ENCODE measurements at regions not wholly inside any gene's neighbourhood (a gene's known extent, or its start where the extent isn't known, plus 50 kb on each side); places are given as distances from the start of the nearest gene placed in this dataset.

GRCh38 chr16:51535591-51535990, 384.5 kb upstream of the SALL1 start:
- H3K4me3 ChIP-seq: no peak overlapping the region
- TF ChIP-seq CTCF (IDR thresholded peaks at IDR 0.05; ENCODE audit: control extremely low read depth, extremely low read depth): no peak
- H3K9ac ChIP-seq (ENCODE audit: insufficient read depth in 1 of 2, low read length in 2 of 2): no peak overlapping the region
- WGBS, 2 donors: 80 to 90% methylated on average over 11 of the region's 11 CpGs
- no peaks in the 10 kb centered on the region for H3K27me3 ChIP-seq (ENCODE audit: control insufficient read depth in 3 of 3, insufficient read depth in 3 of 3, low read length in 2 of 3)
- H3K9me3 ChIP-seq (ENCODE audit: control insufficient read depth in 4 of 4, insufficient read depth in 3 of 4, low read length in 3 of 4): no peaks in the 10 kb centered on the region
- H3K27ac ChIP-seq (ENCODE audit: low read depth in 1 of 2, low read length in 1 of 2): no peak overlapping the region
- DNase-seq (no peak), ATAC-seq (ENCODE audit: insufficient read depth, low FRiP score) (no peak)
- peaks cover 0 to 5% (median 0%) of the 10 kb centered on the region in 5 donors for H3K4me1 ChIP-seq (ENCODE audit: control insufficient read depth in 5 of 5, insufficient read depth in 5 of 5, low read length in 5 of 5)
- no peaks in the 10 kb centered on the region for H3K36me3 ChIP-seq (ENCODE audit: control insufficient read depth in 4 of 4, insufficient read depth in 4 of 4, low read length in 4 of 4)

GRCh38 chr16:51532551-51532950, 381.5 kb upstream of the SALL1 start:
- Histone ChIP-seq H3K36me3 (ENCODE audit: control insufficient read depth in 4 of 4, insufficient read depth in 4 of 4, low read length in 4 of 4) (no peaks in the 10 kb centered on the region), H3K4me3 (no peak overlapping the region), H3K9me3 (ENCODE audit: control insufficient read depth in 4 of 4, insufficient read depth in 3 of 4, low read length in 3 of 4) (no peaks in the 10 kb centered on the region), H3K27ac (ENCODE audit: low read depth in 1 of 2, low read length in 1 of 2) (no peak overlapping the region), H3K27me3 (ENCODE audit: control insufficient read depth in 3 of 3, insufficient read depth in 3 of 3, low read length in 2 of 3) (no peaks in the 10 kb centered on the region), H3K9ac (ENCODE audit: insufficient read depth in 1 of 2, low read length in 2 of 2) (no peak overlapping the region), H3K4me1 (ENCODE audit: control insufficient read depth in 5 of 5, insufficient read depth in 5 of 5, low read length in 5 of 5) (no peaks in the 10 kb centered on the region)
- WGBS, 2 donors: 86% methylated on average over 1 of the region's 1 CpG
- TF ChIP-seq CTCF (IDR thresholded peaks at IDR 0.05; ENCODE audit: control extremely low read depth, extremely low read depth): no peak
- ATAC-seq (ENCODE audit: insufficient read depth, low FRiP score): no peak
- no peak for DNase-seq

- TF ChIP-seq CTCF (IDR thresholded peaks at IDR 0.05; ENCODE audit: control extremely low read depth, extremely low read depth): no peak
- no peaks in the 10 kb centered on the region for H3K36me3 ChIP-seq (ENCODE audit: control insufficient read depth in 4 of 4, insufficient read depth in 4 of 4, low read length in 4 of 4)
These were observed 380.2 kb upstream of the SALL1 start for GRCh38 chr16:51531271-51531670.

GRCh38 chr16:51527349-51527748, 376.3 kb upstream of the SALL1 start:
- H3K9ac ChIP-seq (ENCODE audit: insufficient read depth in 1 of 2, low read length in 2 of 2): no peak overlapping the region
- no peak for ATAC-seq (ENCODE audit: insufficient read depth, low FRiP score)
- TF ChIP-seq CTCF (IDR thresholded peaks at IDR 0.05; ENCODE audit: control extremely low read depth, extremely low read depth): no peak
- no peaks in the 10 kb centered on the region for H3K27me3 ChIP-seq (ENCODE audit: control insufficient read depth in 3 of 3, insufficient read depth in 3 of 3, low read length in 2 of 3)
- no peak overlapping the region for H3K27ac ChIP-seq (ENCODE audit: low read depth in 1 of 2, low read length in 1 of 2)
- H3K9me3 ChIP-seq (ENCODE audit: control insufficient read depth in 4 of 4, insufficient read depth in 3 of 4, low read length in 3 of 4): no peaks in the 10 kb centered on the region
- H3K4me1 ChIP-seq (ENCODE audit: control insufficient read depth in 5 of 5, insufficient read depth in 5 of 5, low read length in 5 of 5): peaks cover 0 to 13% (median 0%) of the 10 kb centered on the region in 5 donors
- no peak for DNase-seq
- no peaks in the 10 kb centered on the region for H3K36me3 ChIP-seq (ENCODE audit: control insufficient read depth in 4 of 4, insufficient read depth in 4 of 4, low read length in 4 of 4)
- WGBS, 2 donors: 83 to 91% methylated on average over 6 of the region's 6 CpGs
- H3K4me3 ChIP-seq: no peak overlapping the region

More at GRCh38 chr16:51531271-51531670, 380.2 kb upstream of the SALL1 start:
- 73 to 87% methylated on average over 3 of the region's 3 CpGs for WGBS, 2 donors
- no peak for DNase-seq
- ATAC-seq (ENCODE audit: insufficient read depth, low FRiP score): no peak
- no peaks in the 10 kb centered on the region for H3K9me3 ChIP-seq (ENCODE audit: control insufficient read depth in 4 of 4, insufficient read depth in 3 of 4, low read length in 3 of 4)
- H3K27ac ChIP-seq (ENCODE audit: low read depth in 1 of 2, low read length in 1 of 2): no peak overlapping the region
- H3K4me1 ChIP-seq (ENCODE audit: control insufficient read depth in 5 of 5, insufficient read depth in 5 of 5, low read length in 5 of 5): peaks cover 0 to 10% (median 0%) of the 10 kb centered on the region in 5 donors
- H3K27me3 ChIP-seq (ENCODE audit: control insufficient read depth in 3 of 3, insufficient read depth in 3 of 3, low read length in 2 of 3): no peaks in the 10 kb centered on the region
- H3K4me3 ChIP-seq: no peak overlapping the region
- H3K9ac ChIP-seq (ENCODE audit: insufficient read depth in 1 of 2, low read length in 2 of 2): no peak overlapping the region

Measured in lung (tissue), 11 donors.